Retina (tissue), 1 donor: ENCODE measurements at regions not wholly inside any gene's neighbourhood (a gene's known extent, or its start where the extent isn't known, plus 50 kb on each side); places are given as distances from the start of the nearest gene placed in this dataset.
A peak's percentile ranks its signal among the peaks of the same experiment; 100 is the strongest.
"Not testable (repeated sequence)": the region's sequence is repeated elsewhere in the genome, so short reads cannot be mapped to it uniquely, and the experiment has no call there.

Source experiments
- DNase-seq: peaks from one replicate; pipeline ENCODE4 v3.0.0-alpha.2; 2016

- DNase-seq: not testable (repeated sequence)
These were observed 59.2 kb downstream of the CXorf49B start for GRCh38 chrX:71822314-71822713.

- DNase-seq: no peak
These were observed 60.4 kb downstream of the CXorf49B start for GRCh38 chrX:71823391-71824057.

- DNase-seq: no peak
These were observed 64.9 kb downstream of the CXorf49B start for GRCh38 chrX:71828086-71828485.

GRCh38 chrX:71838092-71838491 is 72.6 kb upstream of the NHSL2 start:
- not testable (repeated sequence) for DNase-seq

- DNase-seq: no peak
These were observed 64.2 kb upstream of the NHSL2 start for GRCh38 chrX:71846429-71846828.

- DNase-seq: no peak
These were observed 58.5 kb upstream of the NHSL2 start for GRCh38 chrX:71852182-71852581.

- DNase-seq: peak; percentile 46
These were observed 51.0 kb upstream of the NHSL2 start for GRCh38 chrX:71859637-71860036.
